Keratinocyte (primary cell): ENCODE measurements at regions not wholly inside any gene's neighbourhood (a gene's known extent, or its start where the extent isn't known, plus 50 kb on each side); places are given as distances from the start of the nearest gene placed in this dataset.
"Not testable (repeated sequence)": the region's sequence is repeated elsewhere in the genome, so short reads cannot be mapped to it uniquely, and the experiment has no call there.

Experiments
- DNase-seq: peaks from one replicate; pipeline ENCODE4 v3.0.0-alpha.2; 2011; ENCODE audit warnings: low read depth, missing footprints, low spot score
- FAIRE-seq: peaks from 2 replicates; lab custom pipeline; 2011; peaks lifted over from hg19 to GRCh38; lab: Jason Lieb, UNC
- H2AFZ ChIP-seq: 2 replicates; pipeline ENCODE4 v1.6.0; 2012; ENCODE audit warnings: low read length, control low read depth, inconsistent platforms; ENCODE audit not compliant: control insufficient read depth
- H3K27ac ChIP-seq: 2 replicates; pipeline ENCODE4 v1.5.1; 2011; ENCODE audit warnings: low read length; ENCODE audit not compliant: control insufficient read depth, insufficient read depth
- H3K27me3 ChIP-seq: 3 replicates; pipeline ENCODE4 v1.6.0; 2011; ENCODE audit warnings: low read length; ENCODE audit not compliant: control insufficient read depth, insufficient read depth; ENCODE audit errors: extremely low read depth
- H3K36me3 ChIP-seq, 2 experiments: 2 replicates in 1 of 2; 3 replicates in 1 of 2; pipeline ENCODE4 v1.5.1; 2011; ENCODE audit warnings: low read length in 2 of 2, mild to moderate bottlenecking in 1 of 2; ENCODE audit not compliant: control insufficient read depth in 2 of 2, insufficient read depth in 2 of 2; ENCODE audit errors: extremely low read depth in 1 of 2
- H3K4me1 ChIP-seq: 3 replicates; pipeline ENCODE4 v1.5.1; 2011; ENCODE audit warnings: low read length; ENCODE audit not compliant: control insufficient read depth, insufficient read depth; ENCODE audit errors: extremely low read depth
- H3K4me2 ChIP-seq: 3 replicates; pipeline ENCODE4 v1.6.0; 2011; ENCODE audit warnings: low read depth, low read length; ENCODE audit not compliant: control insufficient read depth, insufficient read depth; ENCODE audit errors: extremely low read depth
- H3K4me3 ChIP-seq, 3 experiments: fragments of 200-600 bp in 1 of 3; sonication (generic) in 1 of 3; 2 replicates in 2 of 3; 3 replicates in 1 of 3; pipeline ENCODE4 v1.5.1; 2011 to 2016; ENCODE audit warnings: low read length in 3 of 3, mild to moderate bottlenecking in 3 of 3, control low read depth in 2 of 3, inconsistent platforms in 1 of 3, low read depth in 1 of 3, mixed read lengths in 1 of 3, mixed run types in 1 of 3, moderate library complexity in 1 of 3; ENCODE audit not compliant: control insufficient read depth in 2 of 3, insufficient read depth in 2 of 3; ENCODE audit errors: extremely low read depth in 1 of 3
- H3K79me2 ChIP-seq: 2 replicates; pipeline ENCODE4 v1.6.0; 2012; ENCODE audit warnings: low read length; ENCODE audit not compliant: control insufficient read depth, insufficient read depth
- H3K9ac ChIP-seq: 3 replicates; pipeline ENCODE4 v1.6.0; 2011; ENCODE audit warnings: low read length; ENCODE audit not compliant: control insufficient read depth, insufficient read depth; ENCODE audit errors: extremely low read depth
- H3K9me1 ChIP-seq: 3 replicates; pipeline ENCODE4 v1.6.0; 2011; ENCODE audit warnings: low read length; ENCODE audit not compliant: control insufficient read depth, insufficient read depth; ENCODE audit errors: extremely low read depth
- H3K9me3 ChIP-seq: 2 replicates; pipeline ENCODE4 v1.5.1; 2012; ENCODE audit warnings: low read depth, low read length; ENCODE audit not compliant: control insufficient read depth
- H4K20me1 ChIP-seq: 3 replicates; pipeline ENCODE4 v1.6.0; 2011; ENCODE audit warnings: low read length; ENCODE audit not compliant: control insufficient read depth, insufficient read depth; ENCODE audit errors: extremely low read depth
- EZH2 ChIP-seq: IDR thresholded peaks from one replicate; pipeline ENCODE4 v1.6.1; 2012; ENCODE audit warnings: inconsistent platforms, mild to moderate bottlenecking, low read length, moderate library complexity
- dilution Hi-C: fragments of 300-500 bp; cut with MboI; formaldehyde crosslinking; loops from one replicate; pipeline ENCODE4 v1.7.0; 2020; ENCODE audit warnings: low sequenced_read_pairs; ENCODE audit not compliant: extremely low pct_ligation_motif_present
- TF ChIP-seq, protein P1 (sequence below), 3 experiments: IDR thresholded peaks in 1 of 3; conservative IDR thresholded peaks in 1 of 3; optimal IDR thresholded peaks in 1 of 3; 2 replicates in 2 of 3; 3 replicates in 1 of 3; pipeline versions ENCODE3 to v1.5.1; 2011; ENCODE audit warnings: low read length in 3 of 3, mild to moderate bottlenecking in 3 of 3, moderate library complexity in 2 of 3, control low read depth in 1 of 3, inconsistent platforms in 1 of 3; ENCODE audit not compliant: insufficient read depth in 2 of 3; ENCODE audit errors: extremely low read depth in 1 of 3

DNA sequence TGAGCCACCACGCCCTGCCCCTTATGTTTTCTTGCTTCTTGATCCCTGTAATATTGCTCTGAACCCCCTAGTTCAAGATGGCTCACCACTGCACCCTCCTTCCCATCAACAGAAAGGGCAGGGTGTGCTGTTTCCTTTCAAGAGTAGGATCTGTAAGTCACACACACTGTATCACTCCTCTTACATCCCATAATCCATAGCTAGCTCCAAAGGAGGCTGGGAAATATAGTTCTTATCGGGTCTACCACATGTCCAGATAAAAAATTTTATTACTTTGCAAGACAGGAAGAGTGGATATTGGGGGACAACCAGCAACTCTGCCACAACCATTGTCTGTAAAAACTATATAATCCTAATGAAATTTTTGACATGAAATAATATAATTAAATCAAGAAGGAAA is 79.6 kb downstream of the C9orf50 start:
- Histone ChIP-seq H3K4me3 (no peak overlapping the region), H3K27me3 (no peaks in the 10 kb centered on the region), H2AFZ (no peak overlapping the region), H3K9me1 (no peaks in the 10 kb centered on the region), H3K9me3 (peaks cover 2% of the 10 kb centered on the region), H3K4me2 (no peak overlapping the region), H4K20me1 (no peaks in the 10 kb centered on the region), H3K27ac (no peak overlapping the region), H3K4me1 (no peaks in the 10 kb centered on the region), H3K36me3 (no peaks in the 10 kb centered on the region), H3K9ac (no peak overlapping the region), H3K79me2 (no peaks in the 10 kb centered on the region)
- no peak for DNase-seq
- TF ChIP-seq EZH2: no peak
- TF ChIP-seq, protein P1, sequence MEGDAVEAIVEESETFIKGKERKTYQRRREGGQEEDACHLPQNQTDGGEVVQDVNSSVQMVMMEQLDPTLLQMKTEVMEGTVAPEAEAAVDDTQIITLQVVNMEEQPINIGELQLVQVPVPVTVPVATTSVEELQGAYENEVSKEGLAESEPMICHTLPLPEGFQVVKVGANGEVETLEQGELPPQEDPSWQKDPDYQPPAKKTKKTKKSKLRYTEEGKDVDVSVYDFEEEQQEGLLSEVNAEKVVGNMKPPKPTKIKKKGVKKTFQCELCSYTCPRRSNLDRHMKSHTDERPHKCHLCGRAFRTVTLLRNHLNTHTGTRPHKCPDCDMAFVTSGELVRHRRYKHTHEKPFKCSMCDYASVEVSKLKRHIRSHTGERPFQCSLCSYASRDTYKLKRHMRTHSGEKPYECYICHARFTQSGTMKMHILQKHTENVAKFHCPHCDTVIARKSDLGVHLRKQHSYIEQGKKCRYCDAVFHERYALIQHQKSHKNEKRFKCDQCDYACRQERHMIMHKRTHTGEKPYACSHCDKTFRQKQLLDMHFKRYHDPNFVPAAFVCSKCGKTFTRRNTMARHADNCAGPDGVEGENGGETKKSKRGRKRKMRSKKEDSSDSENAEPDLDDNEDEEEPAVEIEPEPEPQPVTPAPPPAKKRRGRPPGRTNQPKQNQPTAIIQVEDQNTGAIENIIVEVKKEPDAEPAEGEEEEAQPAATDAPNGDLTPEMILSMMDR (optimal IDR thresholded peaks at IDR 0.05 in 1 of 3, IDR thresholded peaks at IDR 0.05 in 1 of 3, conservative IDR thresholded peaks at IDR 0.05 in 1 of 3; ENCODE audit: extremely low read depth in 1 of 3, insufficient read depth in 2 of 3, low read length in 3 of 3): no peak
- FAIRE-seq: no peak
- dilution Hi-C loops: no loop called here

DNA sequence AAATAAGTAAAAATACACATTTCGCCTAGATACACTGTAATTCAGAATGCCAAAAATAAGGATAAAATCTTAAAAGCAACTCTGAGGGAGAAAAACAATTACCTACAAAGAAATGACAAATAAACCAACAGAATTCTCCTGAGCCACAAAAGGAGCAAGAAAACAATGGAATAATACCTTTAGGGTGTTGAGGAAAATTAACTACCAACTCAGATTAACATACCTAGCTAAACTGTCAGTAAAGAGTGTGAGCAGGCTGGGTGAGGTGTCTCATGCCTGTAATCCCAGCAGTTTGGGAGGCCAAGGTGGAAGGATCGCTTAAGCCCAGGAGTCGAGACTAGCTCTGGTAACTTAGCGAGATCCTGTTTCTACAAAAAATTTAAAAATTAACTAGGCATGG is 81.5 kb downstream of the C9orf50 start:
- TF ChIP-seq, protein P1 (optimal IDR thresholded peaks at IDR 0.05 in 1 of 3, IDR thresholded peaks at IDR 0.05 in 1 of 3, conservative IDR thresholded peaks at IDR 0.05 in 1 of 3; ENCODE audit: extremely low read depth in 1 of 3, insufficient read depth in 2 of 3, low read length in 3 of 3): no peak
- no peak for TF ChIP-seq EZH2
- H3K4me2 ChIP-seq: no peak overlapping the region
- H3K27ac ChIP-seq: no peak overlapping the region
- dilution Hi-C loops: no loop called here
- no peaks in the 10 kb centered on the region for H3K36me3 ChIP-seq
- no peaks in the 10 kb centered on the region for H3K79me2 ChIP-seq
- no peaks in the 10 kb centered on the region for H3K27me3 ChIP-seq
- H3K9ac ChIP-seq: no peak overlapping the region
- FAIRE-seq (no peak), DNase-seq (no peak)
- no peaks in the 10 kb centered on the region for H4K20me1 ChIP-seq
- no peak overlapping the region for H3K4me3 ChIP-seq
- no peaks in the 10 kb centered on the region for H3K4me1 ChIP-seq
- H2AFZ ChIP-seq: no peak overlapping the region
- H3K9me3 ChIP-seq: peaks cover 2% of the 10 kb centered on the region
- H3K9me1 ChIP-seq: no peaks in the 10 kb centered on the region

GRCh38 chr9:129531860-129532402 is 89.0 kb downstream of the C9orf50 start:
- not testable (repeated sequence) for H3K9ac ChIP-seq, FAIRE-seq, H3K36me3 ChIP-seq

DNA sequence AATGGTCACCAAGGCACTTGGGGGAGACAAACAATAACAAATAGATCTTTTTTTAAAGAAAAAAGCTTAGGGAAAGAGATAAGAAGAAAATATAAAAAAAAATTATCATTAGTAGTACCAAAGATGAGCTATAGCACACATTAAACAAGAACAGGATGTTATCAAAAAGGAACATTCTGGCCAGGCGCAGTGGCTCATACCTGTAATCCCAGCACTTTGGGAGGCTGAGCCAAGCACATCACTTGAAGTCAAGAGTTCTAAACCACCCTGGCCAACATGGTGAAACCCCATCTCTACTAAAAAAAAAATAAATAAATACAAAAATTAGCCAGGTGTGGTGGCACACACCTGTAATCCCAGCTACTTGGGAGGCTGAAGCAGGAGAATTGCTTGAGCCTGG is 92.9 kb downstream of the C9orf50 start:
- FAIRE-seq, DNase-seq, H4K20me1 ChIP-seq, H3K4me3 ChIP-seq, dilution Hi-C loops, H3K27me3 ChIP-seq, H3K9me3 ChIP-seq, H3K4me2 ChIP-seq, H2AFZ ChIP-seq, H3K27ac ChIP-seq, H3K79me2 ChIP-seq, H3K4me1 ChIP-seq, H3K9ac ChIP-seq, H3K9me1 ChIP-seq, H3K36me3 ChIP-seq: not testable (repeated sequence)

More at GRCh38 chr9:129531860-129532402, 89.0 kb downstream of the C9orf50 start:
- DNase-seq, H3K4me1 ChIP-seq, H2AFZ ChIP-seq, H3K79me2 ChIP-seq, H3K27me3 ChIP-seq, H3K9me1 ChIP-seq, dilution Hi-C loops, H3K27ac ChIP-seq, H3K9me3 ChIP-seq, H4K20me1 ChIP-seq, H3K4me3 ChIP-seq, H3K4me2 ChIP-seq: not testable (repeated sequence)
